ENCODE measurements at regions not wholly inside any gene's neighbourhood (a gene's known extent, or its start where the extent isn't known, plus 50 kb on each side); places are given as distances from the start of the nearest gene placed in this dataset.
A peak's percentile ranks its signal among the peaks of the same experiment; 100 is the strongest.

- no peak for DNase-seq (ENCODE audit: low read depth in 4 of 4, low spot score in 2 of 4)
These were observed 114.9 kb upstream of the ANKRD1 start for GRCh38 chr10:91035650-91036292.

- no peak for DNase-seq (ENCODE audit: low read depth in 4 of 4, low spot score in 2 of 4)
These were observed 116.0 kb upstream of the ANKRD1 start for GRCh38 chr10:91036807-91037411.

DNA sequence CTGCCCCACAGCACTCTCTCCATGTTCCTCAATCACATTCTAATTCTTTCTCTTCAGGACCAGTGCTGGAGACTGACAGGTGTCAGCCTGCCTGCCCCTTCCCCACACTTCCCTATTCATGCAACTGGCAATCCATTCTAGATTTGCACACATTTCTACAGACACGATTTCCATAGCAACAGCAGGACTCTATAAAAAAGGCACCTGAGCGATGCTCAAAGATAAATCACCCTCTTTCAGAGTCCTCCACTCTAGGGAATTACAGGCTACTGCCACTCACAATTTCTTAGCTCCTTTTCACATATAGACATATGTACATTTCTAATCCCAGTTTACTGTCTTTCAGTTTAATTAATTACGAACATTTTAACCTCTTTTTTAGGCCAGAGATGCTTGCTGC, 118.1 kb upstream of the ANKRD1 start:
- no peak for DNase-seq (ENCODE audit: low read depth in 4 of 4, low spot score in 2 of 4)

DNA sequence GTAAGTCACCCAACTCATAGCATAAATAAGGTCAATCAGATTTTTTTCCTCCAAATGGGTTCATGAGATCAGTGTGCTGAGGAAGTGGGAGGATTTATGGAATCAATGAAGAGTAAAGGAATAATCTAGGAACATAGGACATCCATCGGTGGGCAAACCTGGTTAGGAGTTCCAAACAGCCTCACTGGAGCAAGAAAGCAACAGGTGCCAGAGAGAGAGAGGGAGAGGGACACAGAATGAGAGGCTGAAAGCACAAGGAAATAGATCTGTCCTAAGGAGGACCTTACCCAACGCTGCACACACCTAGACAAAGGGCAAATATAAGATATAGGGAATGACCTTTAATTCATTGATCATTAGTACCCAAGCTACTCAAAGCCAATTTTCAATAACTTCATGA, 119.5 kb upstream of the ANKRD1 start:
- no peak for DNase-seq (ENCODE audit: low read depth in 4 of 4, low spot score in 2 of 4)

DNA sequence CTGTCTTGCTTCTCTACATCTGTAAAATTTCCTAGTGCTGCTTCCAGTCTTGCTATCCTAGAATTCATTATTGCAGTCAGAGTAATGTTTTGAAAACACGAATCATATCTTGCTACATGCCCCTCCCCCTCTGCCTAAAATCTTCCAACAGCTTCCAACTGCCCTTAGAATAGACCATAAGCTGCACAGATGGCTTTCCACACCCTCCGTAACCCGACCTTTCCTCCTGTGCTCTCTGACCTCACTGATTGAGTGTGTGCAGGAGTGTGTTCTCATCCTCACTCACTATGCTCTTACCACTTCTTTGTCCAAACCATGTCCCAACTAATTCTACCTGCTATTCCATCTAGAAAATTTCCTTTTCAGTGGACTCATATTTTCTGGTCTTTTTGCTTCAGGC, 121.2 kb upstream of the ANKRD1 start:
- no peak for DNase-seq (ENCODE audit: low read depth in 4 of 4, low spot score in 2 of 4)

DNA sequence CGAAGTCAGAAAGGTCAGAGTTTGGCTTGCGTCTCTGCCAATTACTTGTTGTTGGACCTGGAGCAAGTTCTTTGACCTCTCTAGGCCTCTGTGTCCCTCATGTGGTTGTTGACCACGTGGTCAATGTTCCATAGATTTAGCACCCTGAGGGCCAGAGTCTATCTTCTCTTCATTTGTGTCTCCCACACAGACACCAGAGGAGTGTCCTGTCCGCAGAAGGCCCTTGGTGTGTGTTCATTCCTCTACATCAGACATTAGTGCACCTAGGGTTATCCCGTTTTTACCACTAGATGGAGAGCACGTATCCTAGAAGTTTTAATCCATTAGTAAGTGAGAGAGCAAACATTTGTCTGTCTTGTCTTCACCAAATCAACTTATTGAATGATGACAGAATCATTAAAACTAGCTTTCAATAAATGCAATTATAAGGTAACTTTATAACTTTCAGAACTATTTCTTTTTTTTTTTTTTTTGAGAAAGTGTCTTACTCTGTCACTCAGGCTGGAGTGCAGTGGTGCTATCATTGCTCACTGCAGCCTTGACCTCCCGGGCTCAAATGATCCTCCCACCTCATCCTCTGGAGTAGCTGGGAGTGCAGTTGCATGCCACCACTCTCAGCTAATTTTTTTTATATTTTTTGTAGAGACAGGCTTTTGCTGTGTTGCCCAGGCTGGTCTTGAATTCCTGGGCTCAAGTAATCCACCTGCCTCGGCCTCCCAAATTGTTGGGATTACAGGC, 122.5 kb upstream of the ANKRD1 start:
- DNase-seq (ENCODE audit: low read depth in 4 of 4, low spot score in 2 of 4): no peak

DNA sequence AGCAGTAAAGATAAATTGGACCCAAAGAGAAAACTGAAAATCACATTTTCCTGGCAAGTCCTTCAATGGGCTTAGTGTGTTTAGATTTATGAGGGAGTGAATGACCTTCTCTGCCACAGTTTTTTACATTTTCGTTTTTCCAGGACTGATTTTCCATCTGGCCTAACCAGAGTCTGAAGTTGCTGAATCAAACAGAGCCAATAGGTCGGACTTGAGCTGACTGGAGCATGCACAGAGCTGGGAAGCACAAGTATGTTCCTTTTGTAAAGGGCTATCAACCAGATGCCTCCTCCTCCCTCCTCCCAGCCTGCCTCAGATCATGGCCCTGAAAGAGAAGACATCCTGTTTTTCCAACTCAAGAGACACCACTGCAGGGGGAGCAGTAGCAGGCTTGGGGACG, 126.0 kb upstream of the ANKRD1 start:
- no peak for DNase-seq (ENCODE audit: low read depth in 4 of 4, low spot score in 2 of 4)

- no peak for DNase-seq (ENCODE audit: low read depth in 4 of 4, low spot score in 2 of 4)
These were observed 127.5 kb upstream of the ANKRD1 start for GRCh38 chr10:91048380-91048779.

- DNase-seq (ENCODE audit: low read depth in 4 of 4, low spot score in 2 of 4): no peak
These were observed 128.6 kb upstream of the ANKRD1 start for GRCh38 chr10:91049296-91049987.

- DNase-seq (ENCODE audit: low read depth in 4 of 4, low spot score in 2 of 4): no peak
These were observed 129.1 kb upstream of the ANKRD1 start for GRCh38 chr10:91049988-91050360.

GRCh38 chr10:91050371-91051034, 129.6 kb upstream of the ANKRD1 start:
- no peak for DNase-seq (ENCODE audit: low read depth in 4 of 4, low spot score in 2 of 4)

DNA sequence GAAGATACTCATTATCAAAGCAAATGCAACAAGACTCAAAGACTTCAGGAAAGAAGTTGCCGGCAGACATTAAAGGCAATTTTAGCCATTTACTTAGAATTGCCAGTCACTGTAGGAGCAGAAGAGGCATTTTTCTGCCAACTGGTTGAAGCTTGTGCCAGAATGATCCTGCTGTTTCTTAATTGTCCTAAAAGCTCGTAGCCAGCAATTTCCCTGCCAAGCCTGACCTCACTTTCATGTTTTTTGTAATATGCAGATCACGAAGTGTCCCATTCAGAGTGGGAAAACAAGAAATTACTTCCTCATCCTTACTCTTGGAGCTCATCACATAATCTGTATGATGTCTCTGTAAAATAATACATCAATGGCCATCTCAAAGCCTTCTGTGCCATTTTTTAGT, 130.9 kb upstream of the ANKRD1 start:
- no peak for DNase-seq (ENCODE audit: low read depth in 4 of 4, low spot score in 2 of 4)

DNA sequence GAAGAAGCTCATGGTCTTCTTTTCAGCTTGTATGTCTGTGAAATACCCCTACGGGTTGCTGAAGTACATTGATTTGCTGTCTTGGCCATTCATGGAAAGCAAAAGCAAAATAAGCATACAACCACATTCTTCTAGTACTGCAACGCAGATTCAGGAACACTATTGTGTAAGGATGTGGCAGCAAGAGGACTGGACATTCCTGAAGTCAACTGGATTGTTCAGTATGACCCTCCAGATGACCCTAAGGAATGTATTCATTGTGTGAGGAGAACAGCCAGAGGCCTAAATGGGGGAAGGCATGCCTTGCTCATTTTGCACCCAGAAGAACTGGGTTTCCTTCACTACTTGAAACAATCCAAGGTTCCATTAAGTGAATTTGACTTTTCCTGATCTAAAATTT, 133.4 kb upstream of the ANKRD1 start:
- no peak for DNase-seq (ENCODE audit: low read depth in 4 of 4, low spot score in 2 of 4)

- DNase-seq (ENCODE audit: low read depth in 4 of 4, low spot score in 2 of 4): no peak
These were observed 140.3 kb upstream of the ANKRD1 start for GRCh38 chr10:91061187-91061586.

GRCh38 chr10:91061608-91062007, 140.7 kb upstream of the ANKRD1 start:
- DNase-seq (ENCODE audit: low read depth in 4 of 4, low spot score in 2 of 4): peak in 2 of 4 donors; percentile 49 to 62

DNA sequence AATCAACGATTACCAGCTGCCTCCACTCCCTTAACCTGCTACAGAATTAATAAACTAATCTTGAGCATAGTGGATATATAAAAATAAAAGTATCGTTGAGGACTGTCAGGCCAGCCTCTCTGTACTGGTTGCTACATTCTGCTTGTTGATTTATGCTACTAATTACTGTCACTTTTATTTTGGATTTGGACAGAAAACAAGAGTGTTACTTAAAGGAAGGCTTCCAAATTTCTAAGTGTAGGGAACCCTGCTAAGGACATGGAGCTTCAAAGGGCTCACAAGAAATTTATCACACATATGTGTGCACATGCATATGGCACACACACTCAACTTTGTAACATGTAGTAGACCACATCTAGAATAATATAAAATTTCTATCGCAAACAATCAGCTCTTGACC, 141.2 kb upstream of the ANKRD1 start:
- DNase-seq (ENCODE audit: low read depth in 4 of 4, low spot score in 2 of 4): no peak

GRCh38 chr10:91071786-91072185, 148.7 kb upstream of the PCGF5 start:
- no peak for DNase-seq (ENCODE audit: low read depth in 4 of 4, low spot score in 2 of 4)

DNA sequence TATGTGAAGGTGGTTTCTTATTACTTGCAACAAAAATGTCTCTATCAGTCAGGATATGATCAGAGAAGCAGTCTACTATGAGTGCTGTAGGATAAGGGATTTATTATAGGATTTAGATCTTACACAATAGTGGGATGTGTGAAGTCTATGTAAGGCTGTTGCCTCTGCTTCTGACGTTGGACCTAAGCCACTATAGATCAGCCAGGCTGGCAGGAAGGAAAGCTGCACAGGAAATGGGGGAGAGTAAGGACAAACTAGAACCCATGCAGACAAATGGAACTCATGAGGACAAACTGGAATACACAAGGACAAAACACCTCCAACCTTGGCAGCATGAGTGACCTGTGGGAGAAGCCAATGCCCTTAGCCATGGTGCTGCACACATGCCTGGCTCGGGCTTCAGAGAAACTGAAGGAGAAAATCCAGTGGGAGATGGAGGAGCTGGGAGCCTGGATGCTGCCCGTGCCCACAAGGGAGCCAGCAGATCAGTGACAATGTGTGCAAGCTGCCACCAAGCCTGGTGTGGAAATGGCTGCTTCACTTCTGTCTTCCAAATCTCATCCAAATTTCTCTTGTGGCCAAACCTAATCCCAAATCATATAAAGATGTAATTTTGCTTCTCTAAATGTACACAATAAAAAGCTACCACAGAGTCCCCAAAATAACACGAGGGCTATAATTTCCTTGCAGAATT, 147.0 kb upstream of the PCGF5 start:
- no peak for DNase-seq (ENCODE audit: low read depth in 4 of 4, low spot score in 2 of 4)

DNA sequence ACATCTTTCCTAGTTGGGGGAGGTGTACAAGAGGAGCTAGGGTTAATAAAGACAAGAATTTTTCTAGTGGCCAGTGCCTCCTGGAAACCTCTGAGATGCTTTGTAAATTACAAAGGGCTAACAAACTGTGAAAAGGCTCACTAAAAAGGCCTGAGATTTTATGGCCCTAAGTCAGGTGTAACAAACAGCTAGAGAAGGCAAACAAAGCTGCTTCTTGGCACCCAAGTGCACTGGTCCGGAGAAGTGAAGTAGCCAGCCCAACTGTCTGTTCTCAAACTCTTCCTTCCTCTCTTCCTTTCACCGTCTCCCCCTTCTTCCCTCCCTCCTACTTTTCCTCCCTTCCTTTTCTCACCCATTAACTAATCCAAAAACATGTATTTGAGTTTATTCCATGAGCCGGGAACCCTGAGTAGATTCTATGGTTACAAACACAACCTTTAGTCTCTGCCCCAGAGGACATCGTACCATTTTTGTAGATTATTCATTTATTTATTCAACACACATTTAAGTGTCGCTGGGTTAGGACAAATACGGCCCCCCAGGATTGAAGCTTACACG, 143.4 kb upstream of the PCGF5 start:
- no peak for DNase-seq (ENCODE audit: low read depth in 4 of 4, low spot score in 2 of 4)

DNA sequence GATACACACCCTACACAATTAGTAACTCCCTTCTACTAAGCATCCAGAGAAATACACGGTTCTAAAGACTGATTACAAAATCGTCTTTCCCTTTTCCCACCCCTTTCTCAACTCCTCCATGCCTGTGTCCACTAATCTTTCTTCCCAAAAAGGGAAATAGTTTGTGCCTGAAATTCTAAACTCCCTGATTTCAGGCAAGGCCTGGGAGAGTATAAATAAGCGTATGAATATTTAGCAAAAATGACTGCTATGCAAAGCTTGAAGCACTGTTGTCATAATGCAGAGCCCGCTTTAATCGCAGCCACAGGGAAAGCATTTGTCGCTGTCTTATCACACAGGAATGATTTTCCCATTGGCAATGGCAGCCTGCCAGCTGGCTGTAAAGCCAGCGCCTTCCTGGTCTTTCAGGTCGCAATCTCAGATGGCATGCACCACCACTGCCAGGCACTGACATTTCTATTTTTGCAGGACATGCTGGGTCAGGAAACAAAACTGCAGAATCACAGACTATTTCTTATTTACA, 142.9 kb upstream of the PCGF5 start:
- DNase-seq (ENCODE audit: low read depth in 4 of 4, low spot score in 2 of 4): no peak

Data from left renal cortex interstitium (tissue), 4 donors.